HG03354 (cell line): ENCODE measurements at regions not wholly inside any gene's neighbourhood (a gene's known extent, or its start where the extent isn't known, plus 50 kb on each side); places are given as distances from the start of the nearest gene placed in this dataset.
"Not testable (repeated sequence)": the region's sequence is repeated elsewhere in the genome, so short reads cannot be mapped to it uniquely, and the experiment has no call there.

Source experiments
- ATAC-seq: cut with Tn5 transposase; IDR thresholded peaks from one replicate; pipeline ENCODE4 v1.9.1; 2021; ENCODE audit warnings: mild to moderate bottlenecking; ENCODE audit not compliant: unreplicated experiment, poor library complexity, severe bottlenecking

DNA sequence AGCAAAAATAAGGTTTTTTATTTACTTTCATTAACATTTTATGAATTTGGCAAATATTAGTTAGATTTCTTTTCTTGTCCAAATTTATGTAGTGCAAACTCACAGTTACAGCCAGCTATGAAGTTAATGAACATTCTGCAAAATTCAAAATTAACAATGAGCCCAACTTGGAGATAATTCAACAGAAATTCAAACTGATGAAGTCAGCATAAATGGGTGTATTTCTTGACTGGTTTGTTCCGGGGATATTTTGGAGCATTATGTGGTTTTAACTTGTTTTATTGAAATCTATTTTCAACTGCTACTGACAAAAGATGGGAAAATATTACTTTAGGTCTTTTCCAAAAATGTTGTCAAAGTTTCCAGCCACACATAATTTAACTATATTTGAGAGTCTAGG lies 807.9 kb downstream of the CDH8 start:
- no peak for ATAC-seq

DNA sequence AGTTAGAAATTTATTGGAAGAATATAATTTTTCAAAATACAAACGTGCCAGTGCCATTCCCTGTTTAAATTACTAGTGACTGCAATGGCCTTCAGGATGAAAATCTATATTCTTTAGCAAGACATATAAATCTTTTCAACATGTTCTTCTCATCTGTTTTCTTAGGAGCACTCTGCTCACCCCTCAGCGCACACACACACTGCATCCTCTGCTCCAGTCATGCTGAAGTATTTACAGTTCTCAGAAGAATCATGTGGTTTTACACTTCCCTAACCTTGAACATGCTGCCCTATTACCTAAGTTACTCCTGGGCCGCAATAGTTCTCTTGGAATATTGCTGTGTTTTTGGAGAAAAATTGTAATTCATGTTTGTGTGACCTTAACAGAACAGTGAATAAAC lies 820.6 kb downstream of the CDH8 start:
- no peak for ATAC-seq

DNA sequence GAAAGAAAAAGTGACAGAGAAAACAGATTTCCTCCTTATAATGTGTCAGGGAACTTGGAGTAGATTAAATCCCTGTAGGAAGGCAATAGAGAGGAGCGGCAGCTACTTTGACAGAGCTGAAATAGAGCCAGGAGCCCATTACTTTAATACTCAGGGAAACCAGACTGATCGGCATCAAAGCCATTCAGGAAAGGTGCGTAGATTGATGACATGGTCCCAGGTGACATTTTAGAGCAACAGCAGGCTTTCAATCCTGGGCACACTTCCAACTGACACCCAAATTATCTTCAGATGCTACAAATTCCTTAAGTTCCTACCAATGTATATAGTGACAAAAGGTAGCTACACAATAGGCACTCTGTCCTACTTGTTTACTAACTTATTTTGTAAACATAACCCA lies 821.5 kb downstream of the CDH8 start:
- no peak for ATAC-seq

- no peak for ATAC-seq
These were observed 826.2 kb downstream of the CDH8 start for GRCh38 chr16:61210076-61210475.

- no peak for ATAC-seq
These were observed 841.2 kb downstream of the CDH8 start for GRCh38 chr16:61195006-61195405.

GRCh38 chr16:61194573-61194972 lies 841.7 kb downstream of the CDH8 start:
- no peak for ATAC-seq

DNA sequence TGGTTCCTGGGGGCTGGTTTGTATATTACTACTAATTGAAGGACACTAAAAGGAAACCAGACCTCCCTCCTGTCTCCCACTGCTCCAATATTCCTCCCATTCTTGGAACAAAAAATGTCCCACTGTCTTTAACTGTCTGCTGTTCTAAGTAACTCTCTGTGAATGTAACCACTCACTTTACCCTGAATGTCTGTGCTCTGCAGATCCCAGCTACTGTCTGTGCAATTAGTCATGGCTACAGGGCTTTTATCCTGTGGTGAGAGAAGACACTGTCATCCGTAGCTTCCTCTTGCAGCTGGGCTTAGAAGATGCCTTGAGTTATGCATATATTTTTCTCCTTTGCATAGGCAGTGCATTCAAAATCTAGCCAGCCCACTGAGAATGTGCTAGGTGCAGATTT lies 853.8 kb downstream of the CDH8 start:
- no peak for ATAC-seq

GRCh38 chr16:61181982-61182381 lies 854.3 kb downstream of the CDH8 start:
- no peak for ATAC-seq

DNA sequence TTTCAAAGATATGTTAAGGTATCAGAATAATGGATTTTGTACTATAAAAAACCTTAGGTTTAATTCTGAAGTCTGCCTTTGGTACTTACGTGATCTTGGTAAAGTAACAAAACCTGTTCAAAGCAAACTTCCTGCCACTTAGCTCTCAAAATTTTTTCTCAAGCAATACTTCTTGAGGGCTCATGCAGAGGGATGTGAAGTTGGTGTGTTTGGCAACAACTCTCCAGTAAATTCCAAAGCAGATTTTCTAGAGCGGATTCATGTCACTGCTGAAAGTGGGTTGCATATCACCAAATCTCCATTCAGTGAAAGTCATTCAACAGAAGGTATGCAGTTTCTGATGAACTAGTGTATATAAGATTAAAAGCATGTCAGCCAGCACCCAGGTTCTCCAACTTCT lies 856.7 kb downstream of the CDH8 start:
- no peak for ATAC-seq

GRCh38 chr16:61165797-61166196 lies 870.4 kb downstream of the CDH8 start:
- ATAC-seq = no peak

- ATAC-seq = no peak
These were observed 885.9 kb downstream of the CDH8 start for GRCh38 chr16:61150351-61150750.

DNA sequence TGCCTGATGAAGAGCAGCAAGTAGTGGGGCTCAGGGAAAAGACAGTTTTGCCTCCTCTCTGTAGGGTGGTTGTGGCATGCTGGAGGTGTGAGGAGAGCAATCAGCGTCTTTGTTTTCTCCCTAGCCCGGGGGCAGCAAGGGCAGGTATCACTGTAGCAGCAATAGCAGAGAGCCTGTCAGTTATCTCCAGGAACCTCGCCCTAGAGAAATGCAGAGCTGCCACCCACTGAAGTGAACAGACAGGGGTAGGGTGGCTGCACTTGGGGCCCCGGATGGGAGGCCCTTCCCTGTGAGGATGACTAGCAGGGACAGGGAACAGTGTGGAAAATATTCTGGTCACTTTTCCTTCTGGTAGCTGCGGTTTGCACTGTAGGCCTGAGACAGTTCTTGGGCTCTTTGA lies 886.5 kb downstream of the CDH8 start:
- ATAC-seq = no peak

DNA sequence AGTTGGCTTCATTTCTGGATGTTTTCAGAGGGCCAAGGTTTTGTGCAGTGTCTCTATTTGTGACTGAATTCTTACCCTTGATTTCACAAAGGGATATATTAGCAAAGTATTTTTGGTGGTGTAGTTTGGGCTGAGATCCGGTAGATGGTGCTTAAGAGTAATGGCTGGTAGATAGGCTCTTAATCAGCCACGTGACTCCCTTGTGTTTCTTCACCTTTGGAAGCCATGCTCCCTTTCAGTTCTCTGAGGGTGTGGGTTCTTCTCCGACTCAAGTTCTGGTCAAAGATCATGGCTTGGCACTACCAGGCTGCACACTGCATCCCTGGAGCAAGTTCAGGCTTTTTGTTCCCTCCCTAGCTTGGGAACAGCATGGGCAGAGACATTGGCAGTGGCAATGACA lies 887.3 kb downstream of the CDH8 start:
- no peak for ATAC-seq

GRCh38 chr16:61146429-61146828 lies 889.8 kb downstream of the CDH8 start:
- ATAC-seq = no peak

DNA sequence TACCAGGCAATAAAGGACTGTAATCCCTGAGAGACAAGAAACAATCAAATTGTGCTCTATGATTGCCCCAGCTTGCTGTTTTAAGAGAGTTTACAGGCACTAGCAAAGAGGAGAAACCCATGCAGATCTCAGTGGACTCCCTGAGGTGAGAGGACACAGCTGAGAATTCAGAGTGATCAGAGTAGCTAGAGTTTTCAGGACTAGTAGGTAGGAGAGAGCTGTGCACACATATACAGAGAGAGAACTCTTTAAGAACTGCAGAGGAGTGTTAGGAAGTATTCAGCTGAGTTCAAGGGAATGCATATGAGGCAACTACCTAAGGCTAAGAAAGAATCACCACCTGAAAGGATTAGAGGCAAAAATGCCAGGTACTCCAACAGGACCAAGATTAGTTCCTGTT lies 904.8 kb downstream of the CDH8 start:
- ATAC-seq = no peak

DNA sequence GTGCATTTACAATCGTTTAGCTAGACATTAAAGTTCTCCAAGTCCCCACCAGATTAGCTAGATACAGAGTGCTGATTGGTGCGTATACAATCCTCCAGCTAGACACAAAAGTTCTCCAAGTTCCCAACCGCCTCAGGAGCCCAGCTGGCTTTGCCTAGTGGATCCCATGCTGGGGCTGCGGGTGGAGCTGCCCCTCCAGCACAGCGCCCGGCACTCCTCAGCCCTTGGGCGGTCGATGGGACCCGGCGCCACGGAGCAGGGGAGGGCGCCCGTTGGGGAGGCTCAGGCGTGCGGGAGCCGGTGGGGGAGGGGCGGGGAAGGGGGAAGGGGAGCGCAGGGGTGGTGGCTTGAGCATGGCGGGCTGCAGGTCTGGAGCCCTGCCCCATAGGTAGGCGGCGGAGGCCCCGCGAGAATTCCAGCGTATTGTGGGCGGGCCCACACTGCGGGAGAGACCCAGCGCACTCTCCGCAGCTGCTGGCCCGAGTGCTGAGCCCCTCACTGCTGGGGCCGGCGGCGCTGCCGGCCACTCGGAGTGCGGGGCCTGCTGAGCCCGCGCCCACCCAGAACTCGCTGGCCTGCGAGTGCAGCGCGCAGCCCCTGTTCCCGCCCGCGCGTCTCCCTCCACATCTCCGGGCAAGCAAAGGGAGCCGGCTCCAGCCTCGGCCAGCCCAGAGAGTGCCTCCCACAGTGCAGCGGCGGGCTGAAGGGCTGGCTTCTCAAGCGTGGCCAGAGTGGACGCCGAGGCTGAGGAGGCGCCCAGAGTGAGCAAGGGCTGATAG lies 907.5 kb downstream of the CDH8 start:
- ATAC-seq = no peak

GRCh38 chr16:61105544-61105943 lies 930.7 kb downstream of the CDH8 start:
- ATAC-seq = no peak

- ATAC-seq = no peak
These were observed 937.7 kb downstream of the CDH8 start for GRCh38 chr16:61098505-61098904.

DNA sequence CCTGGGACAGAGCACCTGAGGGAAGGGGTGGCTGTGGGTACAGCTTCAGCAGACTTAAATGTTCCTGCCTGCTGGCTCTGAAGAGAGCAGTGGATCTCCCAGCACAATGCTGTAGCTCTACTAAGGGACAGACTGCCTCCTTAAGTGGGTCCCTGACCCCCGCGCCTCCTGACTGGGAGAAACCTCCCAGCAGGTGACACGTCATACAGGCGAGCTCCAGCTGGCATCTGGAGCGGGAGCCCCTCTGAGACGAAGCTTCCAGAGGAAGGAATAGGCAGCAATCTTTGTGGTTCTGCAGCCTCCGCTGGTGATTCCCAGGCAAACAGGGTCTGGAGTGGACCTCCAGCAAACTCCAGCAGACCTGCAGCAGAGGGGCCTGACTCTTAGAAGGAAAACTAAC lies 944.9 kb downstream of the CDH8 start:
- ATAC-seq = not testable (repeated sequence)

- no peak for ATAC-seq
These were observed 952.5 kb downstream of the CDH8 start for GRCh38 chr16:61083711-61084110.

DNA sequence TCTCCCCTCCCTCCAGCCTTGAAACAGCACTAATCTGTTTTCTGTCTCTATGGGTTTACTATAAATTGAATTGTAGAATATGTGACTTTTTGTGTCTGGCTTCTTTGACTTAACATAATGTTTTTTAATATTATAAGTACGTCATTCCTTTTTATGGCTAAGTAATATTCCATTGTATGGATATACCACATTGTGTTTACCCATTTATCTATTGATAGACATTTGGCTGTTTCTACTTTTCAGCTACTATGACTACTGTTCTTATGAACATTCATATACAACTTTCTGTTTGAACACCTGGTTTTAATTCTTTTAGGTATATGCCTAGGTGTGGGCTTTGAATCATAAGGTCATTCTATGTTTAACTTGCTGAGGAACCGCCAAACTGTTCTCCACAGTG lies 961.9 kb downstream of the CDH8 start:
- ATAC-seq = no peak

DNA sequence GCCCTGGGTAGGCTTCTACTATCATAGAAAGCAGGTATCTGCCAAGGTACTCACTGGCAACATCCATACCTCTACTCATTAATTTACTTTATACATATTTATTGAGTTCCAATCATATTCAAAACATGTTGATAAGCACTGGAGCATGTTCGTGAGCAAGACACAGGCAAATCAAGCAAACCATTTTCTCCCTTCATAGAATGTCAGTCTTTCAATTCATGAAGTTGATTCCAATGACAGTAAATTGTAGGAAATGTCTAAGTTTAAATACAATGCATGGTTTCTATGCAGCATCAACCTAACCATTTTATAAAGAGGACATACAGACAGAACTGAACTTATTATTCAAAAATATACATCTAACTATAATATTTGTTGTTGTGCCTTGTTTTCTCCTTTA lies 978.6 kb downstream of the CDH8 start:
- ATAC-seq = no peak
